ENCODE measurements at regions not wholly inside any gene's neighbourhood (a gene's known extent, or its start where the extent isn't known, plus 50 kb on each side); places are given as distances from the start of the nearest gene placed in this dataset.

DNA sequence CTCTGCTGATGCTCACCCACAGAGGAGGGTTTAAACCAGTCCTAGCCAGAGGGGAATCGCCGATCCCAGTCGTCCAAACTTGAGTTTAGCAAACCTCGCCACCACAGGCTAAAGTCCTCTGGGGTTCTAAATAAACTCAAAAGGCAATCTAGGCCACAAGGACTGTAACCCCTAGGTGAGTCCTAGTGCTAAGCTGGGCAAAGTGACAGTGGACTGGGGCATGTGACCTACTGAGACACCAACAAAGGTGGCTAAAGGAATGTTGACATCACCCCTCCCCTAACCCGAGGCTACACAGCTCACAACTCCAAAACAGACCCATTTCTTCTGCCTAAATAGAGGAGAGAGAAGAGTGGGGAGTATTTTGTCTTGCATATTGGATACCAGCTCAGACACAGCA lies 142.8 kb upstream of the PRDX4 start:
- no CpG with 5 or more reads among the region's 5 CpGs for WGBS (ENCODE audit: insufficient coverage)
- DNase-seq: no peak
- H3K9me3 ChIP-seq (replicated peaks in 1 of 2; ENCODE audit: control insufficient read depth in 1 of 2, insufficient read depth in 1 of 2, low read length in 2 of 2): peaks cover 0 to 19% of the 10 kb centered on the region in 2 donors
- H4K20me1 ChIP-seq (ENCODE audit: insufficient read depth, low read length): no peaks in the 10 kb centered on the region
- H3K9ac ChIP-seq (ENCODE audit: insufficient read depth, low read length, poor library complexity, severe bottlenecking): no peak overlapping the region
- TF ChIP-seq, protein P1, sequence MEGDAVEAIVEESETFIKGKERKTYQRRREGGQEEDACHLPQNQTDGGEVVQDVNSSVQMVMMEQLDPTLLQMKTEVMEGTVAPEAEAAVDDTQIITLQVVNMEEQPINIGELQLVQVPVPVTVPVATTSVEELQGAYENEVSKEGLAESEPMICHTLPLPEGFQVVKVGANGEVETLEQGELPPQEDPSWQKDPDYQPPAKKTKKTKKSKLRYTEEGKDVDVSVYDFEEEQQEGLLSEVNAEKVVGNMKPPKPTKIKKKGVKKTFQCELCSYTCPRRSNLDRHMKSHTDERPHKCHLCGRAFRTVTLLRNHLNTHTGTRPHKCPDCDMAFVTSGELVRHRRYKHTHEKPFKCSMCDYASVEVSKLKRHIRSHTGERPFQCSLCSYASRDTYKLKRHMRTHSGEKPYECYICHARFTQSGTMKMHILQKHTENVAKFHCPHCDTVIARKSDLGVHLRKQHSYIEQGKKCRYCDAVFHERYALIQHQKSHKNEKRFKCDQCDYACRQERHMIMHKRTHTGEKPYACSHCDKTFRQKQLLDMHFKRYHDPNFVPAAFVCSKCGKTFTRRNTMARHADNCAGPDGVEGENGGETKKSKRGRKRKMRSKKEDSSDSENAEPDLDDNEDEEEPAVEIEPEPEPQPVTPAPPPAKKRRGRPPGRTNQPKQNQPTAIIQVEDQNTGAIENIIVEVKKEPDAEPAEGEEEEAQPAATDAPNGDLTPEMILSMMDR (IDR thresholded peaks at IDR 0.05): no peak
- peaks cover 0 to 7% (median 0%) of the 10 kb centered on the region in 3 donors for H3K27me3 Mint-ChIP-seq (ENCODE audit: low read depth in 3 of 3)
- H3K4me3 ChIP-seq (replicated peaks in 1 of 3; ENCODE audit: low read depth in 2 of 3, low read length in 3 of 3): no peak overlapping the region
- no peaks in the 10 kb centered on the region for H3K36me3 ChIP-seq (replicated peaks in 1 of 2; ENCODE audit: control insufficient read depth in 1 of 2, insufficient read depth in 2 of 2, low read length in 2 of 2)
- H3K27ac Mint-ChIP-seq: no peak overlapping the region
- H3K36me3 Mint-ChIP-seq: no peaks in the 10 kb centered on the region
- no peaks in the 10 kb centered on the region for H3K4me1 ChIP-seq (ENCODE audit: control insufficient read depth in 1 of 2, insufficient read depth in 2 of 2, low read length in 2 of 2)
- no peak overlapping the region for H2AFZ ChIP-seq (ENCODE audit: insufficient read depth, low read depth, low read length, poor library complexity, severe bottlenecking)
- H3K27me3 ChIP-seq (ENCODE audit: control insufficient read depth in 2 of 2, insufficient read depth in 2 of 2, low read length in 2 of 2): no peaks in the 10 kb centered on the region
- H3K4me2 ChIP-seq (replicated peaks; ENCODE audit: extremely low read depth, low read length, poor library complexity, severe bottlenecking): no peak overlapping the region
- no peak overlapping the region for H3K4me3 Mint-ChIP-seq
- H3K27ac ChIP-seq (ENCODE audit: low read depth in 1 of 2, low read length in 2 of 2): no peak overlapping the region
- no peaks in the 10 kb centered on the region for H3K79me2 ChIP-seq (ENCODE audit: insufficient read depth, low read length)
- intact Hi-C loops (cut with micrococcal nuclease): no loop called here
- H3K4me1 Mint-ChIP-seq: no peaks in the 10 kb centered on the region
- H3K9me3 Mint-ChIP-seq: peaks cover 2 to 19% (median 10%) of the 10 kb centered on the region in 7 donors

DNA sequence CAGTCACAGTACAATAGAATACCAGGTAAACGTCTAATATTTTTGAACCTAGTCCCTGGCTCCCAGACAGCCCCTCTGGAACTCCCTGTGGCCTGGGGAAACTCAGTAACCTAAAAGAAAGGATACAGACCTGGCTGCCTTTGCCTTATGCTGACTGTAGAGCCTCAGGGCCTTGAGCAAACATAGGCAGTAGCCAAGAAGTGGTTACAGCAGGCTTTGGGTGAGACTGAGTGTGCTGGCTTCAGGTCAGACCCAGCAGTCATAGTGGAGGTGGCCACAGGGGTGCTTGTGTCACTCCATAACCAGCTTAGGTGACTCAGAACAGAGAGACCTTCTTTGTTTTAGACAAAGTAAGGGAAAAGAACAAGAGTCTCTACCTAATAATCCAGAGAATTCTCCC lies 141.8 kb upstream of the PRDX4 start:
- Mint-ChIP-seq H3K36me3 (no peaks in the 10 kb centered on the region), H3K27me3 (ENCODE audit: low read depth in 3 of 3) (peaks cover 0 to 7% (median 0%) of the 10 kb centered on the region in 3 donors), H3K4me1 (no peaks in the 10 kb centered on the region), H3K4me3 (no peak overlapping the region), H3K9me3 (peaks cover 2 to 19% (median 10%) of the 10 kb centered on the region in 7 donors), H3K27ac (no peak overlapping the region)
- DNase-seq: no peak
- Histone ChIP-seq H3K27me3 (ENCODE audit: control insufficient read depth in 2 of 2, insufficient read depth in 2 of 2, low read length in 2 of 2) (no peaks in the 10 kb centered on the region), H3K27ac (ENCODE audit: low read depth in 1 of 2, low read length in 2 of 2) (no peak overlapping the region), H3K79me2 (ENCODE audit: insufficient read depth, low read length) (no peaks in the 10 kb centered on the region), H2AFZ (ENCODE audit: insufficient read depth, low read depth, low read length, poor library complexity, severe bottlenecking) (no peak overlapping the region), H4K20me1 (ENCODE audit: insufficient read depth, low read length) (no peaks in the 10 kb centered on the region), H3K4me2 (replicated peaks; ENCODE audit: extremely low read depth, low read length, poor library complexity, severe bottlenecking) (no peak overlapping the region), H3K9ac (ENCODE audit: insufficient read depth, low read length, poor library complexity, severe bottlenecking) (no peak overlapping the region), H3K9me3 (replicated peaks in 1 of 2; ENCODE audit: control insufficient read depth in 1 of 2, insufficient read depth in 1 of 2, low read length in 2 of 2) (peaks cover 0 to 19% of the 10 kb centered on the region in 2 donors), H3K4me3 (replicated peaks in 1 of 3; ENCODE audit: low read depth in 2 of 3, low read length in 3 of 3) (no peak overlapping the region), H3K4me1 (ENCODE audit: control insufficient read depth in 1 of 2, insufficient read depth in 2 of 2, low read length in 2 of 2) (no peaks in the 10 kb centered on the region), H3K36me3 (replicated peaks in 1 of 2; ENCODE audit: control insufficient read depth in 1 of 2, insufficient read depth in 2 of 2, low read length in 2 of 2) (no peaks in the 10 kb centered on the region)
- TF ChIP-seq, protein P1 (IDR thresholded peaks at IDR 0.05): no peak
- intact Hi-C loops (cut with micrococcal nuclease): no loop called here
- WGBS (ENCODE audit: insufficient coverage): no CpG with 5 or more reads among the region's 1 CpG
